Thymus (tissue), 11 donors: ENCODE measurements at regions not wholly inside any gene's neighbourhood (a gene's known extent, or its start where the extent isn't known, plus 50 kb on each side); places are given as distances from the start of the nearest gene placed in this dataset.

Experiments used
- DNase-seq, 9 donors: peaks; one replicate each; pipeline ENCODE4 v3.0.0-alpha.2; 2013; ENCODE audit warnings: low spot score in 9 of 9, low read depth in 6 of 9, missing footprints in 1 of 9
- H3K27ac ChIP-seq, 2 donors: one replicate each; pipeline ENCODE4 v1.5.1; 2013; ENCODE audit warnings: control low read depth in 1 of 2, low read depth in 1 of 2, low read length in 1 of 2, mild to moderate bottlenecking in 1 of 2, moderate library complexity in 1 of 2
- H3K27me3 ChIP-seq, 2 donors: one replicate each; pipeline ENCODE4 v1.5.1; 2013; ENCODE audit warnings: low read length in 1 of 2; ENCODE audit not compliant: control insufficient read depth in 2 of 2, insufficient read depth in 1 of 2
- H3K36me3 ChIP-seq, 2 donors: one replicate each; pipeline ENCODE4 v1.5.1; 2013; ENCODE audit warnings: low read length in 1 of 2, mild to moderate bottlenecking in 1 of 2, moderate library complexity in 1 of 2; ENCODE audit not compliant: control insufficient read depth in 2 of 2, insufficient read depth in 2 of 2
- H3K4me1 ChIP-seq, 2 donors: one replicate each; pipeline ENCODE4 v1.5.1; 2013; ENCODE audit warnings: low read length in 2 of 2; ENCODE audit not compliant: control insufficient read depth in 2 of 2, insufficient read depth in 2 of 2
- H3K4me3 ChIP-seq, 2 donors: one replicate each; pipeline ENCODE4 v1.5.1; 2013; ENCODE audit warnings: low read length in 2 of 2, control low read depth in 1 of 2, mild to moderate bottlenecking in 1 of 2
- H3K9me3 ChIP-seq, 2 donors: one replicate each; pipeline ENCODE4 v1.5.1; 2013; ENCODE audit warnings: low read length in 1 of 2, mild to moderate bottlenecking in 1 of 2; ENCODE audit not compliant: control insufficient read depth in 2 of 2, insufficient read depth in 1 of 2
- WGBS: extraction: QIAGEN DNeasy Blood & Tissue Kit; methylation state at CpG from one replicate; pipeline ENCODE4 v1.1.7; 2013; 5-methylcytosine and 5-hydroxymethylcytosine counted together
- donor health status: healthy.

DNA sequence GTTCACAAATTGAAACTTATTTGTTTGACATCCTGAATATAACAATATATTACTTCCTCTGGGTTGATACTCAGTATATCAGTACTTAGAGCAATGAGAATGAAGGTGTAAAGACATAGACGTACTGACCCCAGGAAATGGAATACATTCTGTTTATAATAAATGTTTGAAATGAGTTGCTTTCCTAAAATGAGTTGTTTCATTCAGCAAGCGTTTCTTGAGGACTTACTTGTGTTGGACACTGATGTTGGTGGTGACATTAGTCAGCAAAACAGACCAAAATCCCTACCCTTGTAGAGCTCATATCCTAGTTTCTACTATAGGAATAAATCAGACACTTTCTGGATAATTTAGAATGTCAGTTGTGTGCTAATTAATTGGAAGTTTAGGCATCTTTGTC is 184.3 kb downstream of the ZDHHC21 start:
- no peak for DNase-seq
- 94% methylated on average over 2 of the region's 2 CpGs for WGBS
- H3K9me3 ChIP-seq, result no peaks in the 10 kb centered on the region
- no peaks in the 10 kb centered on the region for H3K4me1 ChIP-seq
- H3K4me3 ChIP-seq, result no peak overlapping the region
- no peaks in the 10 kb centered on the region for H3K27me3 ChIP-seq
- H3K36me3 ChIP-seq, result no peaks in the 10 kb centered on the region
- H3K27ac ChIP-seq, result no peak overlapping the region

DNA sequence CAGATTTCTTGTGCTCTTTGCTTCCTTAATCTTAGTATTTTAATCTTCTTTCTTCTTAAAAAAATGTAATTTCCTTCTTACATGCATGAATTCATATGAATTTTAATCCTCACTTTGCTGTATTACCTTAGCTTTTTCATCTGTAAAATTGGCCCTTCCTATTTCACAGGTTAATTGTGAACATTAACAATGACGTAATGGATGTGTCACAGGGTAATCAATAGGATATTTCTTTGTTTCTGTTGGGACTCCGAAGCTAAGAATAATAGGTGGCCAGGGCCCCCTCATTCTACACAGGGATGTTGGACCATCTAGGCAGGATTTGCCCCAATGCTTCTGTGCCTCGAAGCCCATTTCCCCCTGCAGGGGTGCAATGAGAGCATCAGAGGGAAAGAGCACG is 187.4 kb upstream of the NFIB start:
- DNase-seq, result no peak
- no peak overlapping the region for H3K4me3 ChIP-seq
- H3K4me1 ChIP-seq, result no peaks in the 10 kb centered on the region
- H3K27ac ChIP-seq, result no peak overlapping the region
- no peaks in the 10 kb centered on the region for H3K9me3 ChIP-seq
- H3K27me3 ChIP-seq, result no peaks in the 10 kb centered on the region
- WGBS, result 94% methylated on average over 4 of the region's 4 CpGs
- H3K36me3 ChIP-seq, result no peaks in the 10 kb centered on the region

DNA sequence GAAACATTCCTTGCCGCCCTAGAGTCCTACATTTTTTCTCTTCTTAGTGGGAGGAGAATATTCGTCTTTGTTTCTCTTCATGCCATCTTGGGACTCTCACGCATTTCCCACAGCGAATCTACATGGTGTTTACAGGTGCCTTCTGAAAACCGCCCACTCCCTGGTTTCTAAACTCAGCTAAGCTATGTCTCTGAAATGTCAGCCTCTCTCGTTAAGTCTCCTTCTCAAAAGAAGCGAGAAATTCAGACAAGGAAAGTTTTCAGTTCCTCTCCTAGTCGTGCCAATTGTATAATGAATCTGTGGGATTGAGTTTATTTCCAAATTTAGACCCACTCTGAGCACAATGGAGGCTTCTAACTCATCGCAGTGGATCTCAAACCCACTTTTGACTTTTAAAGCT is 186.8 kb upstream of the NFIB start:
- Histone ChIP-seq H3K9me3 (no peaks in the 10 kb centered on the region), H3K27me3 (no peaks in the 10 kb centered on the region), H3K36me3 (no peaks in the 10 kb centered on the region), H3K4me1 (no peaks in the 10 kb centered on the region), H3K27ac (no peak overlapping the region), H3K4me3 (no peak overlapping the region)
- no peak for DNase-seq
- 91% methylated on average over 9 of the region's 9 CpGs for WGBS

DNA sequence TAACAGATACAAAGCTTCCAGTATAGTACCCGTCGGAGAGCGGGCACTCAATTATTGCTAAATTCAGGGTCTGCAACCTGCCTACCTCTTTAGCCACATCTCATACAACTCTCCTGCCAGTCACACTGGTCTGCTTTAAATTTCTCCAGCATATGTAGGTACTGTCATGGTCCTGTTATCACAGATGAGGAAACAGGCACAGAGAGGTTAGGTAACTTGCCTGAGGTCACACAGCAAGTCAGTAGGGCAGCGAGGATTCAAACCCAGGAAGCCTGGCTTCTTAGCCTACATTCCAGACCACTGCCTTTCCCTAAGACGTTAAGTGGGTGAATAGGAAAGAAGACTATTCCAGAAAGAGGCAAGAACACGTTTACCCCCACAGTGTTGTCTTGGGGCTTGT is 186.0 kb upstream of the NFIB start:
- no peak overlapping the region for H3K4me3 ChIP-seq
- WGBS, result 94% methylated on average over 6 of the region's 6 CpGs
- H3K9me3 ChIP-seq, result no peaks in the 10 kb centered on the region

DNA sequence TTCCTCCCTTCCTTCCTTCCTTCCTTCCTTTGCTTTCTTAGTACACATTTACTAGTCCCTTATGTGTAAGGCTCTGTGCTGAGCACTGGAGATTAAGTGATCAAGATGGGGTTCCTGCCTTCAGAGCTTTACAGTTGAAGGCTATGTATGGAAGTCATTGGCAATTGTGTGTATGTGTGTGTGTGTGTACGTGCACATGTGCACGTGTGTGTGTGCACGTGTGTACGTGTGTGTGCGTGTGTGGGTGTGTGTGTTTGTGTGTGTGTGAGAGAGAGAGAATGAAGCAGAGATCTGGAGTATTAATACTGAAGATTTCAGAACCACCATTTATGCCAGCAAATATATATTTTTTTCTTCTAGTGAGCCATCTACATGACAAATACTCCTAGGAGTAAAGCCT is 184.9 kb upstream of the NFIB start:
- H3K27ac ChIP-seq, result no peak overlapping the region
- H3K27me3 ChIP-seq, result no peaks in the 10 kb centered on the region
- no peak overlapping the region for H3K4me3 ChIP-seq
- H3K36me3 ChIP-seq, result no peaks in the 10 kb centered on the region
- no peak for DNase-seq
- WGBS, result 89% methylated on average over 5 of the region's 5 CpGs
- H3K4me1 ChIP-seq, result no peaks in the 10 kb centered on the region
- no peaks in the 10 kb centered on the region for H3K9me3 ChIP-seq

More for the DNA sequence above, 186.0 kb upstream of the NFIB start:
- Histone ChIP-seq H3K36me3 (no peaks in the 10 kb centered on the region), H3K4me1 (no peaks in the 10 kb centered on the region), H3K27me3 (no peaks in the 10 kb centered on the region), H3K27ac (no peak overlapping the region)
- DNase-seq, result no peak

DNA sequence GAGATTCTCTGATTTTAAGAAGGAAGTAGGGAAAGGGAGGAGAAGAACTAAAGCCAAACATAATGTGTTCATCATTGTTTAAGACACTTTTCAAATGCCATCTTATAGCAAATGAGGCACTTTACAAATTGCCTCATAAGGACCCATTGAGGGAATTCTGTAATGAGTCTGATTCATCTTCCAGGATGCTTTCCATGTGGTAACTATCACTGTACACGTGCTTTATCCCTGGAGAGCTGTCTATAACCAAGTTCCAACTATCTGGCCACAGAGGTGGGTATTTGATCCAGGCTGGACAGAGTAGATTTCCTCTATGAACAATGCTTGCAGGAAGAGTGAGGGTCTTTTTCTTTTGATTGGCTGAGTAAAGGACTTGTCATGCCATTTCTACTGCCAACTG is 183.5 kb upstream of the NFIB start:
- Histone ChIP-seq H3K4me1 (no peaks in the 10 kb centered on the region), H3K27ac (no peak overlapping the region), H3K27me3 (no peaks in the 10 kb centered on the region), H3K9me3 (no peaks in the 10 kb centered on the region), H3K36me3 (no peaks in the 10 kb centered on the region), H3K4me3 (no peak overlapping the region)
- 91% methylated on average over 1 of the region's 1 CpG for WGBS
- no peak for DNase-seq

DNA sequence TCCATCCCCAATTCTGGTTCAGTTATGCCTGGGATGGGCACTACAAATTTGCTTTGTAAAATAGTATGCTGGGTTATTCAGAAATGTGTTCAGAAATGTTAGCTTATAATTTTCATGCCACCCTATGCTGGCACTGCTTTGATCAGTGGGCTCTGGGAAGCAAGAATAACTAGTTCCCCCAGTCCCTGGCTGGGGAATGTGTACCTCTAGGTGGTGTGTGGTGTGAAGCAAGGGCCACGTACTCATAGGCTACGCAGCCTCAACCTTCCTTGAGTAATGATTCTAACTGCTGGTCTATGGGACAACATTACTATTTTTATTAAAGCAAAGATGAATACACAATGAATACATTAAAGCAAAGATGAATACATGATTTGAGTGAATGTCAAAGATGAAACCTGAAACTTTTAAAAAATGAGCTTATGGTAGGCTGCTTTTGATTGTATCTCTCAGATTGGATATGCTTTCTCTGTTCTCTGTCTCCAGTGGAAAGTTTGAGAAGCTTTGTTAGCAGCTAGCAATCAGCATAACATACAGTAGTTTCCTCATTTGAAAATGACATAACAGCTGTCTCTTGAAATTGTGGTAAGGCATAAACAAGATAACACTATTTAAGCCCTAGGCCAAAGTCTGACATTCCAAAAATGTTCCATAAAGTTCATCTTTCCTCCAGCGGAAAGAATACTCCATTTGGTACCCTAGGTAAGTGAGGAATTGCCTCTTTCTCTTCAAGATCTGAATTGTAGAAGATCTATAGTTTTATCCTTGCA is 174.7 kb upstream of the NFIB start:
- Histone ChIP-seq H3K27ac (no peak overlapping the region), H3K4me3 (no peak overlapping the region), H3K27me3 (no peaks in the 10 kb centered on the region), H3K4me1 (no peaks in the 10 kb centered on the region), H3K36me3 (no peaks in the 10 kb centered on the region), H3K9me3 (no peaks in the 10 kb centered on the region)
- WGBS, result 98% methylated on average over 3 of the region's 3 CpGs
- no peak for DNase-seq

DNA sequence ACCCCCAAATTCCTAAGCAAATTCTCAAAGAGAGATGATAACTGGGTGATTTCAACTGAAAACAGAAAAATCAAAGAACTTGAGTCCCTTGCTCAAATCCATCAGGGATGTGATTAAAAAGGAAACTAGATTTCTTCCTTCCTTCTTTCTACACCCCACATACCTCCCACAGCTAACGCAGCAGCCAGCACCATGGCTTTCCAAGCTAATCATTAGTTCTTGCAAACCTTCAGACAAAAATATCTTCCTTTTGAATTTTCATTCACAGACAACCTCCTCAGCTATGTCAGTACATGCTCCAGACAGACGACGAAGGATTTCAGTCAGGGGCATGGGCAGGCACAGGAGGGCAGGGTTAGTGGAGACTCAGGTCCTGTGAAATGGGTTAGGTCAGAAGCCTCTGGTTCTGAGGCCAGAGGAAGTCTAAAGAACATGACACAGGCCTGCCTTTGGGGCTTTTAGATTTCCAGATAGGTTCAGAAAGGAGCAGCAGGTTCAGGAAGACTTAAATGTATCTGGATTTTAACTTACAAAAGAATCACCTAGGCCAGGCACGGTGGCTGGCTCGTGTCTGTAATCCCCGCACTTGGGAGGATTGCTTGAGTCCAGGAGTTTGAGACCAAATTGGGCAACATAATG is 173.7 kb upstream of the NFIB start:
- WGBS, result 95% methylated on average over 6 of the region's 6 CpGs
- no peak overlapping the region for H3K4me3 ChIP-seq
- H3K36me3 ChIP-seq, result no peaks in the 10 kb centered on the region
- no peaks in the 10 kb centered on the region for H3K9me3 ChIP-seq
- DNase-seq, result no peak
- no peaks in the 10 kb centered on the region for H3K27me3 ChIP-seq
- H3K4me1 ChIP-seq, result no peaks in the 10 kb centered on the region
- no peak overlapping the region for H3K27ac ChIP-seq

DNA sequence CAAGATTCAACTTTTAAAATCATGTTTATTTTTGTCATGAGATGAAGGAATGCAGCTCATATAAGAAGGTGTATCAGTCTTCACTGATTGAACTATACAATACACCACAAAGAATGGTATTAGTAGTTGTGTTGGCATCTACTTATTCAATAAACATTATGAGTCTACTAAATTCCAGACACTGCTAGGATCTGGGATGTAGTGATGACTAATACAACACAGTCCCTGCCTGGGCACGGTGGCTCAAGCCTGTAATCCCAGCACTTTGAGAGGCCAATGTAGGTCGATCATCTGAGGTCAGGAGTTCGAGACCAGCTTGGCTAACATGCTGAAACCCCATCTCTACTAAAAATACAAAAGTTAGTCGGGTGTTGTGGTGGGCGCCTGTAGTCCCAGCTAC is 171.4 kb upstream of the NFIB start:
- DNase-seq, result no peak
- 90% methylated on average over 5 of the region's 5 CpGs for WGBS
- Histone ChIP-seq H3K27me3 (no peaks in the 10 kb centered on the region), H3K36me3 (no peaks in the 10 kb centered on the region), H3K9me3 (no peaks in the 10 kb centered on the region), H3K4me1 (no peaks in the 10 kb centered on the region), H3K27ac (no peak overlapping the region), H3K4me3 (no peak overlapping the region)
